Endothelial cell (in vitro differentiated cells): ENCODE measurements at regions not wholly inside any gene's neighbourhood (a gene's known extent, or its start where the extent isn't known, plus 50 kb on each side); places are given as distances from the start of the nearest gene placed in this dataset.
A peak's percentile ranks its signal among the peaks of the same experiment; 100 is the strongest.

Source experiments
- DNase-seq: peaks from one replicate; pipeline ENCODE4 v3.0.0; 2021; ENCODE audit warnings: low spot score
- H3K27ac Mint-ChIP-seq: one replicate; pipeline ENCODE4 v1.8.0; 2021; ENCODE audit warnings: mixed read lengths, inconsistent platforms; ENCODE audit not compliant: unreplicated experiment
- H3K27me3 Mint-ChIP-seq: one replicate; pipeline ENCODE4 v1.8.0; 2021; ENCODE audit warnings: mild to moderate bottlenecking, moderate library complexity, mixed read lengths, inconsistent platforms; ENCODE audit not compliant: unreplicated experiment
- H3K36me3 Mint-ChIP-seq: one replicate; pipeline ENCODE4 v1.8.0; 2021; ENCODE audit warnings: mild to moderate bottlenecking, low read depth, mixed read lengths, inconsistent platforms; ENCODE audit not compliant: unreplicated experiment
- H3K4me1 Mint-ChIP-seq: one replicate; pipeline ENCODE4 v1.8.0; 2021; ENCODE audit warnings: mild to moderate bottlenecking, mixed read lengths, inconsistent platforms; ENCODE audit not compliant: unreplicated experiment
- H3K4me3 Mint-ChIP-seq: one replicate; pipeline ENCODE4 v1.8.0; 2021; ENCODE audit warnings: mild to moderate bottlenecking, mixed read lengths, inconsistent platforms; ENCODE audit not compliant: unreplicated experiment
- H3K9me3 Mint-ChIP-seq: one replicate; pipeline ENCODE4 v1.8.0; 2021; ENCODE audit warnings: mixed read lengths, inconsistent platforms; ENCODE audit not compliant: unreplicated experiment
- CTCF ChIP-seq: fragments of 200-600 bp; sonication (generic); IDR thresholded peaks from one replicate; pipeline ENCODE4 v1.5.0; 2021; ENCODE audit warnings: antibody characterized with exemption; ENCODE audit not compliant: unreplicated experiment

- no peaks in the 10 kb centered on the region for H3K9me3 Mint-ChIP-seq
- no peak for TF ChIP-seq CTCF
These were observed 355.1 kb downstream of the AJAP1 start for GRCh38 chr1:5009376-5010065.

DNA sequence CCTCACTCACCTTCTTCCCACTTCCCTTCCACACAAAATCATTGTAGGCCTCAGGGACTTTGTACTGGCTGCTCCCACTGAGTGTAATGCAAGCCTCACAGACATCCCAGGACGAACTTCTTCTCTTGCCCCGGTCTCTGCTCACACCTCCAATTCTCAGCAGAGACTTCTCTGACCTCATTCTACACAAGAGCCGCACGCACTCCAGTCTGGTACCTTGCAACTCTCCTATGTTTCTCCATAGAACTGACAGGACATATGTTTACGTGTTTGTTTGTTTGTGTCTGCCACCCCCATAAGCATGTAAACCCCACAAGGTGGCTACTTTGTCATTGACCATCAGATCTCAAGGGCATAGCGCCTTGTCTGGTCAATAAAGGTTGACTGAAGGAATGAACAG lies 350.8 kb downstream of the AJAP1 start:
- TF ChIP-seq CTCF, result no peak
- Mint-ChIP-seq H3K27me3 (no peaks in the 10 kb centered on the region), H3K36me3 (no peaks in the 10 kb centered on the region), H3K4me1 (no peaks in the 10 kb centered on the region), H3K4me3 (no peak overlapping the region), H3K27ac (no peak overlapping the region), H3K9me3 (no peaks in the 10 kb centered on the region)
- DNase-seq, result no peak

More at GRCh38 chr1:5009376-5010065, 355.1 kb downstream of the AJAP1 start:
- Mint-ChIP-seq H3K4me3 (no peak overlapping the region), H3K27me3 (no peaks in the 10 kb centered on the region), H3K4me1 (no peaks in the 10 kb centered on the region), H3K27ac (no peak overlapping the region), H3K36me3 (no peaks in the 10 kb centered on the region)
- DNase-seq, result no peak

DNA sequence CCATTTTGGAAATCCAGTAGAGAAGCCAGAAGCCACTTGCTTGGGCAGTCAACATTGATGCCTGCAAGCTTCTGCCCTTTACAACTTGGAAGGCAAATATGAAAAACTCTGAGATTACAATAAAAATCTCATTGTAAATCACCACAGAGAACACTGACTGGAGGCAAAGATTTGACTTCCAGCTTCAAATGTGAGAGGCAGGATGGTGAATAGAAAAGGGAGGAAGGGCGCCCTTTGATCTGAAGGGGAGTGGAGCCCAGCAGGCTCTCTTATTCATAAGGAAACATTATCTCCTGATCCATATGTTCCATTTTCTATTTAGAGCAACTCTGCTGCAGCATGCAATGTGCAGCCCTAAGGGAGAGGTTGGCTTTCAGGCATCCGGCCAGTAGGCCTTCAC lies 348.3 kb downstream of the AJAP1 start:
- DNase-seq, result no peak
- Mint-ChIP-seq H3K4me3 (no peak overlapping the region), H3K9me3 (no peaks in the 10 kb centered on the region), H3K4me1 (no peaks in the 10 kb centered on the region), H3K27me3 (no peaks in the 10 kb centered on the region), H3K36me3 (no peaks in the 10 kb centered on the region), H3K27ac (no peak overlapping the region)
- no peak for TF ChIP-seq CTCF

DNA sequence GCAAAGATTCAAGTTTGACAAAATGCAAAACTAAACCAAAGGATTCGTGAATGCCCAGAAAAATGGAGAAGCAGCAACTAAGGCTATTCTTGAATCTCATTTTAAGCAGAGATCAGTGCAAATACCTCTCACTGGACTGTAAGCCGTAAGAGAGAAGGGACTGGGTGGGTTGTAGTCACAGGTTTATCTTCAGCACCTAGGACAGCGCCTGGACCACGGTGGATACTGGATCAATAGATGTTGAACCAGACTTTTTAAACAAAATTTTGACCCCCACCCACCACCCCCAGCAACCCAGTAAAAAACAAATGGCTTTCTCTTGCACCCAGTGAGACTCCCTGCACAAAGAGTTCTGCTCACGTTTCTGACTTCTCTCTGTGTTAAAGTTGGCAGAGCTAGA lies 347.1 kb downstream of the AJAP1 start:
- no peak for TF ChIP-seq CTCF
- H3K9me3 Mint-ChIP-seq, result no peaks in the 10 kb centered on the region
- DNase-seq, result peak; percentile 46
- no peaks in the 10 kb centered on the region for H3K36me3 Mint-ChIP-seq
- no peak overlapping the region for H3K4me3 Mint-ChIP-seq
- no peak overlapping the region for H3K27ac Mint-ChIP-seq
- H3K4me1 Mint-ChIP-seq, result no peaks in the 10 kb centered on the region
- no peaks in the 10 kb centered on the region for H3K27me3 Mint-ChIP-seq

DNA sequence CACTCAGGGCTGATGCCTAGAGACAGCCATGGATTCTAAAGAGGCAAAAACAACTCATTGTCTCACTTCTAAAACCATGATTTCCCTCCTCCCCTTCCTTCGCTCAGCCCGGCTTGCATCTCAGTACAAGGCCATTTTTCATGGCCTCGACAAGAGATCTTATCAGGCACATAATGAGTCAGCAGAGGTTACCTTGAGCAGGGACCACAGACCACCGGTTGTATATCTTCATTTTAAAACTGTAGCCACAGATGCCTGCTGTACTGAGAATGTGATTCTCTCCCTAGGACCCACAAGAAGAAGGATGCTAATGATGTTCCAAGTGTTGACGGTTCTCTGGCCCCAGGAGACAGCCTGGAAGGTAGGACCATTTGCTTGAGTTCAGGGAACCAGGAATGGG lies 331.9 kb downstream of the AJAP1 start:
- Mint-ChIP-seq H3K27ac (no peak overlapping the region), H3K27me3 (peaks cover 7% of the 10 kb centered on the region), H3K4me1 (peaks cover 6% of the 10 kb centered on the region), H3K4me3 (no peak overlapping the region), H3K36me3 (no peaks in the 10 kb centered on the region), H3K9me3 (no peaks in the 10 kb centered on the region)
- DNase-seq, result no peak
- no peak for TF ChIP-seq CTCF
